NCI-H146 (cell line): ENCODE measurements at regions not wholly inside any gene's neighbourhood (a gene's known extent, or its start where the extent isn't known, plus 50 kb on each side); places are given as distances from the start of the nearest gene placed in this dataset.
"Not testable (repeated sequence)": the region's sequence is repeated elsewhere in the genome, so short reads cannot be mapped to it uniquely, and the experiment has no call there.

ENCODE experiments used
- DNase-seq: peaks from one replicate; lab custom pipeline; 2025; lab: John Stamatoyannopoulos, UW

GRCh38 chr6:154598399-154598798, 87.9 kb upstream of the CNKSR3 start:
- no peak for DNase-seq

GRCh38 chr6:154602296-154602695, 91.8 kb upstream of the CNKSR3 start:
- DNase-seq = no peak

- no peak for DNase-seq
These were observed 92.2 kb upstream of the CNKSR3 start for GRCh38 chr6:154602708-154603107.

GRCh38 chr6:154604119-154604518, 93.6 kb upstream of the CNKSR3 start:
- peak; percentile 56 for DNase-seq

GRCh38 chr6:154605178-154605881, 94.8 kb upstream of the CNKSR3 start:
- peak; percentile 50 for DNase-seq

GRCh38 chr6:154605882-154606370, 95.4 kb upstream of the CNKSR3 start:
- no peak for DNase-seq

GRCh38 chr6:154606457-154606856, 96.0 kb upstream of the CNKSR3 start:
- no peak for DNase-seq

GRCh38 chr6:154606860-154607259, 96.4 kb upstream of the CNKSR3 start:
- no peak for DNase-seq

GRCh38 chr6:154611241-154611640, 100.8 kb upstream of the CNKSR3 start:
- no peak for DNase-seq

- DNase-seq = no peak
These were observed 101.4 kb upstream of the CNKSR3 start for GRCh38 chr6:154611847-154612246.

- peak; percentile 95 for DNase-seq
These were observed 102.7 kb upstream of the CNKSR3 start for GRCh38 chr6:154613137-154613676.

- no peak for DNase-seq
These were observed 103.6 kb upstream of the CNKSR3 start for GRCh38 chr6:154614101-154614500.

- DNase-seq = no peak
These were observed 104.2 kb upstream of the CNKSR3 start for GRCh38 chr6:154614641-154615040.

GRCh38 chr6:154615483-154616025, 105.1 kb upstream of the CNKSR3 start:
- peak; percentile 99 for DNase-seq

GRCh38 chr6:154617175-154617574, 106.7 kb upstream of the CNKSR3 start:
- no peak for DNase-seq

- DNase-seq = peak; percentile 83
These were observed 108.7 kb upstream of the CNKSR3 start for GRCh38 chr6:154619146-154619545.

GRCh38 chr6:154621686-154622085, 111.2 kb upstream of the CNKSR3 start:
- DNase-seq = no peak

- DNase-seq = no peak
These were observed 110.4 kb upstream of the SCAF8 start for GRCh38 chr6:154622618-154623336.

GRCh38 chr6:154623391-154623790, 109.8 kb upstream of the SCAF8 start:
- DNase-seq = no peak

- no peak for DNase-seq
These were observed 109.1 kb upstream of the SCAF8 start for GRCh38 chr6:154624038-154624599.

- DNase-seq = not testable (repeated sequence)
These were observed 108.5 kb upstream of the SCAF8 start for GRCh38 chr6:154624727-154625126.

- no peak for DNase-seq
These were observed 107.5 kb upstream of the SCAF8 start for GRCh38 chr6:154625721-154626120.

- no peak for DNase-seq
These were observed 104.1 kb upstream of the SCAF8 start for GRCh38 chr6:154629127-154629526.
